HG02610 (cell line): ENCODE measurements at regions not wholly inside any gene's neighbourhood (a gene's known extent, or its start where the extent isn't known, plus 50 kb on each side); places are given as distances from the start of the nearest gene placed in this dataset.

Source experiments
- ATAC-seq: cut with Tn5 transposase; IDR thresholded peaks from one replicate; pipeline ENCODE4 v1.9.1; 2021; ENCODE audit warnings: mild to moderate bottlenecking, moderate library complexity; ENCODE audit not compliant: unreplicated experiment

DNA sequence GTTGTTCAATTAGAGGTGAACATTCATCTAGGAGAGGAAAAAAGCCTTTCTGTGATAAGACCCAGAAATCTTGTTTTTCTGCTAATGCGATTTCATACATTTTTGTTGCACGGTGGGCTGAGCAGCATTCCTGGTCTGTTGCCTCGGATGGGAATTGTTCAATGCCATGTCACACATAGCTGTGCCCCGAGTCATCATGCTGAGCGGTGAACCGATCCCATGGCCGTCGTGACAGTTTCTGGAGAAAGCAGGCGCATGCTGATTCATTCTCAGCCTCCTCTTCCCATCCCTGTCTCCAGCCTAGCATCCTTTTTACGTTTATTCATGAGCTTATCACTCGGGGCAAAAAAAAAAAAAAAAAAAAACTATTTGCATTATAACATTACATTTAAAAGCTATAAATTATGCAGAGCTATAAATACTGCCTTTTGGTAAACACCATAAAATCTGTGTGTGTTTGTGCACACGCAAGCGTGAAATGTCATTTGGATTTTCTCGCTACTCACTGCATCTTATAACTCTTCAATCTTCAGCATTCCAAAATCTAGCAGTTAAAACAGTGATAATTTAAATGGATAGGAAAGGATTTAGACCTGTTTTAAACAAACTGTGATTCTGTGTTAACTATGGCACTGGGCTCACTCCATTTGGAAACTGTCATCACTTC, 58.9 kb upstream of the IFNGR1 start:
- ATAC-seq, result no peak

DNA sequence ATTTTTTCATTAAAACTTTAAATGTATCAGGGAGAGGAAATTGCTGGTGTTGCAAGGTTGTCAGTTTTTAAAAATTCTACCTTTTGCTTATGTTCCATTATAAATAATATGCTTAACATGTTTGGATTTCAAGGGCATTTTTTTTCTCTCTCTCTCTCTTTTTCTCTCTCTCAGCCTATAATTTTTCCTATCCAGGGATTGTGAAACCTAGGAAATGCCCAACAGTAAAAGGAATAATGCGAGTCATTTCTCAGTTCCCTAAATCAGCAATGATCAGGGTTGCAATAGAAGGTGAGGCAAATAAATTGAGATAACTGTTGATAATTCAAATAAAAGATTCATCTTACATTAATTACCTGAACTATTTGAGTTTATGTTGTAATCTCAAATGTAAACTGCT, 53.2 kb upstream of the IFNGR1 start:
- no peak for ATAC-seq

DNA sequence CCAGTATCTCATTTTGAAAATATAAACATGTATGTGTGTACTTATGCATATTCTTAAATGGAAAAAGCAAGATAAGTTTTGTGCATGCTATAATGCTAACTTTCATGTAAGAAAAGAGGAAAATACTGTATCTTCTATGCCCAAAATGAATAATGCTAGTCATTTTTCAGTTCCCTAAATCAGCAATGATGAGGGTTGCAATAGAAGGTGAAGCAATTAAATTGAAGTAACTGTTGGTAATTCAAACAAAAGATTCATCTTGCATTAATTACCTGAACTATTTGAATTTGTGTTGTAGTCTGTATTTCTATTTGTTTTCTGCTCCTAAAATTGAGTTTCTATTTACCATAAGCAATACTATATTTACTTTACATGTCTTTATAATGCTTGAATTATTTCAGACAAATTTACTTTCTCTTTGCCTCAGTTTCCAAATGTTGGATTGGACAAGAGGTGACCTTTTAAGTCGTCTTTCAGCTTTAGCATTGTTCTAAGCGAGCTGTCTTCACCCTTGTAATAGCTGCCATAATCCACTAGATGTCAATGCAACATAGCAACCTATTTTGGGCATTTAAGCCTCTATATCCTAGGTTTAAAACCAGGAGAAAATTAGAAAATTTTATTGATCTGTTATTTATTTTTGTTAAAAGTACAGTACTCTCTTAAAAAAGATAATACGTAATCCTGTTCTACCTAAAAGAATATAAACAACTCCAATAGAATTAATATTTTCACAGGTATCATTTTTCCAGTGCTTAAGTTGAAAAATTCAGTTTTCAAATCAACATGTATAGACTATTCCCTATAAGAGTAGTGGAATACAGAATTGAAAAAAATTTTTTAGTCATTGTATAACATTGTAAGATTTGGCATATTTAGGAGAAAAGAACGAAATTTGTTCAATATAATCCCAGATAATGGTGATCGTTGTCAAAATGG, 52.3 kb upstream of the IFNGR1 start:
- ATAC-seq, result peak; percentile 61

GRCh38 chr6:137269803-137270202, 50.6 kb upstream of the IFNGR1 start:
- no peak for ATAC-seq

- no peak for ATAC-seq
These were observed 50.2 kb upstream of the IFNGR1 start for GRCh38 chr6:137269347-137269746.
